MM.1S (cell line): ENCODE measurements at regions not wholly inside any gene's neighbourhood (a gene's known extent, or its start where the extent isn't known, plus 50 kb on each side); places are given as distances from the start of the nearest gene placed in this dataset.

Source experiments
- EZH2 ChIP-seq: fragments of 300-600 bp; sonication (generic); optimal IDR thresholded peaks from 2 replicates; pipeline ENCODE3; 2017; ENCODE audit warnings: low read depth, mild to moderate bottlenecking, antibody characterized with exemption, low read length, mixed read lengths
- EZH2phosphoT487 ChIP-seq: fragments of 300-600 bp; sonication (generic); IDR thresholded peaks from 2 replicates; pipeline ENCODE4 v1.6.1; 2018; ENCODE audit warnings: antibody characterized with exemption, low read length
- TF ChIP-seq, protein P1 (sequence below): fragments of 300-600 bp; sonication (generic); IDR thresholded peaks from 2 replicates; pipeline ENCODE4 v1.5.1; 2016; ENCODE audit warnings: antibody characterized with exemption, low read length, mixed read lengths

DNA sequence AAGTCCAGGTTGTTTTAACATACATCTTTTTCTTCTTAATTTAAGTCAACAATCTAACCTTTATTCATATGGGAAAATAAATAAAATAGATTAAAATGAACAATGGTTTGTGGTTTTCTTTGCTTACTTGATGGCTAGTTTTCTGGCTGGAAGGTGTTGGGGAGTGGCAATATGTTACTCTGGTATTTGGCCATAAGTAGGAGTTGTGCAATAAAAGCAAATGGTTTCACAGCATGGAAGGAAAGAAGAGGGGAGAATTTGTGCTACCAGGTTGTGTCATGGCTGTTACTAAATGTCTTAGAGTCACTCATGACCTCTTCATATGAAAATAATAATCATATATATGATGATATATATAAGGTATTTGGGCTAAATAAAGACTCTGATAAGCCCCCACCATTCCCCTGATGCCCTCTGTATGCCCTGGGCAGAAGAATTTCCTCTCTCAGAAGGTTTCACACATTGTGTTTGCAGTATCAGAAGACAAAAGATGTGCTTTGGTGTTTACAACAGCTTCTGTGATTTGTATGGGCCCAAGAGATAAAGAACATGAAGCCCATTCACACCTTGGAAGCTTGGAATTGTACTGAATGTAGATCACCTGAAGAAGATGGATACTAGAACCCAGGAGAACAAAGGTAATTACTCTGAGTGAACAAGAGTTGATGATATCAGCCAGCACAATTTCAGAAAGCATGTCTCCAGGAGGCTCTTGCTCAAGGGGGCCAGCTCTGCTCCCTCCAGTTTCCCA, 160.9 kb downstream of the ALG10B start:
- TF ChIP-seq, protein P1, sequence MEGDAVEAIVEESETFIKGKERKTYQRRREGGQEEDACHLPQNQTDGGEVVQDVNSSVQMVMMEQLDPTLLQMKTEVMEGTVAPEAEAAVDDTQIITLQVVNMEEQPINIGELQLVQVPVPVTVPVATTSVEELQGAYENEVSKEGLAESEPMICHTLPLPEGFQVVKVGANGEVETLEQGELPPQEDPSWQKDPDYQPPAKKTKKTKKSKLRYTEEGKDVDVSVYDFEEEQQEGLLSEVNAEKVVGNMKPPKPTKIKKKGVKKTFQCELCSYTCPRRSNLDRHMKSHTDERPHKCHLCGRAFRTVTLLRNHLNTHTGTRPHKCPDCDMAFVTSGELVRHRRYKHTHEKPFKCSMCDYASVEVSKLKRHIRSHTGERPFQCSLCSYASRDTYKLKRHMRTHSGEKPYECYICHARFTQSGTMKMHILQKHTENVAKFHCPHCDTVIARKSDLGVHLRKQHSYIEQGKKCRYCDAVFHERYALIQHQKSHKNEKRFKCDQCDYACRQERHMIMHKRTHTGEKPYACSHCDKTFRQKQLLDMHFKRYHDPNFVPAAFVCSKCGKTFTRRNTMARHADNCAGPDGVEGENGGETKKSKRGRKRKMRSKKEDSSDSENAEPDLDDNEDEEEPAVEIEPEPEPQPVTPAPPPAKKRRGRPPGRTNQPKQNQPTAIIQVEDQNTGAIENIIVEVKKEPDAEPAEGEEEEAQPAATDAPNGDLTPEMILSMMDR = no peak
- TF ChIP-seq EZH2 = no peak
- no peak for TF ChIP-seq EZH2phosphoT487
